ENCODE measurements at regions not wholly inside any gene's neighbourhood (a gene's known extent, or its start where the extent isn't known, plus 50 kb on each side); places are given as distances from the start of the nearest gene placed in this dataset.

DNA sequence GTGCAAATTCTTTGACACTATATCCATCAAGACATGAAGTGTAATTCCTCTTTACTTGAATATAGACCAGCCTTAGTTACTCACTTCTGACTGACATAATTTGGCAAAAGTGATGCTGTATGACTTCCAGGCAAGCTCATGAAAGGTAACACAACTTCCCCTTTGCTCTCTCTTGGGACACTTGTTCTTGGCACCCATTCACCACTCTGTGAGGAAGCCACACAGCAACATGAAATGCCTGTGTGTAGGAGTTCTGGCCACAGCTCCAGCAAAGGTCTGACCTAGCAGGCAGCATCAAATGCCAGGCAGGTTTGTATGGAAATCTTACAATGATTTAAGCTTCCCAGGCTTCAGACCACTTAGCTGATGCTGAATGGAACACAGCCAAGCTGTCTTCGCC, 280.3 kb downstream of the PDHA2 start (continued):
- TF ChIP-seq, protein P1, sequence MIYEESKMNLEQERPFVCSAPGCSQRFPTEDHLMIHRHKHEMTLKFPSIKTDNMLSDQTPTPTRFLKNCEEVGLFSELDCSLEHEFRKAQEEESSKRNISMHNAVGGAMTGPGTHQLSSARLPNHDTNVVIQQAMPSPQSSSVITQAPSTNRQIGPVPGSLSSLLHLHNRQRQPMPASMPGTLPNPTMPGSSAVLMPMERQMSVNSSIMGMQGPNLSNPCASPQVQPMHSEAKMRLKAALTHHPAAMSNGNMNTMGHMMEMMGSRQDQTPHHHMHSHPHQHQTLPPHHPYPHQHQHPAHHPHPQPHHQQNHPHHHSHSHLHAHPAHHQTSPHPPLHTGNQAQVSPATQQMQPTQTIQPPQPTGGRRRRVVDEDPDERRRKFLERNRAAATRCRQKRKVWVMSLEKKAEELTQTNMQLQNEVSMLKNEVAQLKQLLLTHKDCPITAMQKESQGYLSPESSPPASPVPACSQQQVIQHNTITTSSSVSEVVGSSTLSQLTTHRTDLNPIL (CRISPR knock-in tag; IDR thresholded peaks at IDR 0.05; ENCODE audit: low read depth) = no peak
- TF ChIP-seq ZC3H10 (CRISPR knock-in tag; IDR thresholded peaks at IDR 0.05) (no peak), ZNF565 (CRISPR knock-in tag; conservative IDR thresholded peaks at IDR 0.05; ENCODE audit: low read depth) (no peak), CSDC2 (CRISPR knock-in tag; IDR thresholded peaks at IDR 0.05) (no peak)

DNA sequence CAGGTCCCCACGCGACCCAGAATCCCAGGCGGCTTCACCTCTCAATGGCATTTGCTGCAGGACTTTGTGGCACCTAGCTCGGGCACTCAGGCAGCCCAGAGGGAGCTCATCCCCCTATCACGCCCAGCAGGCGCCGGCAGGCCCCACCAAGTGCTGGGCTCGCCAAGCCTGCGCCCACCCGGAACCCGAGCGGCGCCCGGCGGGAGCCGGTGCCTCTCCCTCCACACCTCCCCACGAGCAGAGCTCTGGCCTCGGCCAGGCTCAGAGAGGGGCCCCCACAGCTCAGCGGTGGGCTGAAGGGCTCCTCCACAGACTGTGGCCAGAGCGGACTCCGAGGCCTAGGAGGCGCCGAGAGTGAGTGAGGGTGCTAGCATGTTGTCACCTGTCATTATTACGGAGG, 286.3 kb downstream of the PDHA2 start:
- no peak for ATAC-seq
- TF ChIP-seq CSDC2 (CRISPR knock-in tag; IDR thresholded peaks at IDR 0.05) = no peak
- no peak for TF ChIP-seq BACH2 (CRISPR knock-in tag; IDR thresholded peaks at IDR 0.05; ENCODE audit: borderline replicate concordance)
- TF ChIP-seq TOX (CRISPR knock-in tag; IDR thresholded peaks at IDR 0.05; ENCODE audit: borderline replicate concordance) = no peak
- TF ChIP-seq ZNF565 (CRISPR knock-in tag; conservative IDR thresholded peaks at IDR 0.05; ENCODE audit: low read depth) = no peak
- TF ChIP-seq, protein P2, sequence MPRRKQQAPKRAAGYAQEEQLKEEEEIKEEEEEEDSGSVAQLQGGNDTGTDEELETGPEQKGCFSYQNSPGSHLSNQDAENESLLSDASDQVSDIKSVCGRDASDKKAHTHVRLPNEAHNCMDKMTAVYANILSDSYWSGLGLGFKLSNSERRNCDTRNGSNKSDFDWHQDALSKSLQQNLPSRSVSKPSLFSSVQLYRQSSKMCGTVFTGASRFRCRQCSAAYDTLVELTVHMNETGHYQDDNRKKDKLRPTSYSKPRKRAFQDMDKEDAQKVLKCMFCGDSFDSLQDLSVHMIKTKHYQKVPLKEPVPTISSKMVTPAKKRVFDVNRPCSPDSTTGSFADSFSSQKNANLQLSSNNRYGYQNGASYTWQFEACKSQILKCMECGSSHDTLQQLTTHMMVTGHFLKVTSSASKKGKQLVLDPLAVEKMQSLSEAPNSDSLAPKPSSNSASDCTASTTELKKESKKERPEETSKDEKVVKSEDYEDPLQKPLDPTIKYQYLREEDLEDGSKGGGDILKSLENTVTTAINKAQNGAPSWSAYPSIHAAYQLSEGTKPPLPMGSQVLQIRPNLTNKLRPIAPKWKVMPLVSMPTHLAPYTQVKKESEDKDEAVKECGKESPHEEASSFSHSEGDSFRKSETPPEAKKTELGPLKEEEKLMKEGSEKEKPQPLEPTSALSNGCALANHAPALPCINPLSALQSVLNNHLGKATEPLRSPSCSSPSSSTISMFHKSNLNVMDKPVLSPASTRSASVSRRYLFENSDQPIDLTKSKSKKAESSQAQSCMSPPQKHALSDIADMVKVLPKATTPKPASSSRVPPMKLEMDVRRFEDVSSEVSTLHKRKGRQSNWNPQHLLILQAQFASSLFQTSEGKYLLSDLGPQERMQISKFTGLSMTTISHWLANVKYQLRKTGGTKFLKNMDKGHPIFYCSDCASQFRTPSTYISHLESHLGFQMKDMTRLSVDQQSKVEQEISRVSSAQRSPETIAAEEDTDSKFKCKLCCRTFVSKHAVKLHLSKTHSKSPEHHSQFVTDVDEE (CRISPR knock-in tag; IDR thresholded peaks at IDR 0.05) = no peak
- TF ChIP-seq ISL1 (CRISPR knock-in tag; IDR thresholded peaks at IDR 0.05) = no peak
- no peak for TF ChIP-seq ZFP3 (CRISPR knock-in tag; IDR thresholded peaks at IDR 0.05)
- no peak for TF ChIP-seq OSR1 (CRISPR knock-in tag; IDR thresholded peaks at IDR 0.05)
- TF ChIP-seq, protein P3, sequence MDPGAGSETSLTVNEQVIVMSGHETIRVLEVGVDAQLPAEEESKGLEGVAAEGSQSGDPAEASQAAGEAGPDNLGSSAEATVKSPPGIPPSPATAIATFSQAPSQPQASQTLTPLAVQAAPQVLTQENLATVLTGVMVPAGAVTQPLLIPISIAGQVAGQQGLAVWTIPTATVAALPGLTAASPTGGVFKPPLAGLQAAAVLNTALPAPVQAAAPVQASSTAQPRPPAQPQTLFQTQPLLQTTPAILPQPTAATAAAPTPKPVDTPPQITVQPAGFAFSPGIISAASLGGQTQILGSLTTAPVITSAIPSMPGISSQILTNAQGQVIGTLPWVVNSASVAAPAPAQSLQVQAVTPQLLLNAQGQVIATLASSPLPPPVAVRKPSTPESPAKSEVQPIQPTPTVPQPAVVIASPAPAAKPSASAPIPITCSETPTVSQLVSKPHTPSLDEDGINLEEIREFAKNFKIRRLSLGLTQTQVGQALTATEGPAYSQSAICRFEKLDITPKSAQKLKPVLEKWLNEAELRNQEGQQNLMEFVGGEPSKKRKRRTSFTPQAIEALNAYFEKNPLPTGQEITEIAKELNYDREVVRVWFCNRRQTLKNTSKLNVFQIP (CRISPR knock-in tag; IDR thresholded peaks at IDR 0.05; ENCODE audit: borderline replicate concordance, low read depth) = no peak
- no peak for TF ChIP-seq ZNF8 (CRISPR knock-in tag; IDR thresholded peaks at IDR 0.05)

DNA sequence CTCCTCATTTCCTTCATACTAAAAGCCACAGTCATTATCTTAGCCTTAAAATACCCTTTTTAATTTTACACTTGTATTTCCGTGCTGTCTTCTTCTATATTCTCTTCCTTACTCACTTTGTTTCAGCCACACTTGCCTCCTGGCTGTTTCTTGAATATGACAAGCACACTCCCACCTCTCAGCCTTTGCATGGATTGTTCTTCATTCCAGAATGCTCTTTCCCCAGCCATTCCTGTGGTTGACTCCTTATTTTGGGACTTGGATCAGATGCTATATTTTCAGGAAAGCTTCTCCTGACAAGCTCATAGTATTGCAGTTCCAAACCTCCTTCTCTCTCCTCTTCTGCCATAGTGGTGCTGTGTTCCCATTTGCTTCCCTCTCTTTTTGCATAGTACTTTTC, 291.3 kb downstream of the PDHA2 start:
- ATAC-seq = no peak
- TF ChIP-seq ARNTL (CRISPR knock-in tag; IDR thresholded peaks at IDR 0.05; ENCODE audit: borderline replicate concordance, low read depth) (no peak), CSDC2 (CRISPR knock-in tag; IDR thresholded peaks at IDR 0.05) (no peak), ZFP30 (CRISPR knock-in tag; IDR thresholded peaks at IDR 0.05) (no peak), ISL1 (CRISPR knock-in tag; IDR thresholded peaks at IDR 0.05) (no peak)

DNA sequence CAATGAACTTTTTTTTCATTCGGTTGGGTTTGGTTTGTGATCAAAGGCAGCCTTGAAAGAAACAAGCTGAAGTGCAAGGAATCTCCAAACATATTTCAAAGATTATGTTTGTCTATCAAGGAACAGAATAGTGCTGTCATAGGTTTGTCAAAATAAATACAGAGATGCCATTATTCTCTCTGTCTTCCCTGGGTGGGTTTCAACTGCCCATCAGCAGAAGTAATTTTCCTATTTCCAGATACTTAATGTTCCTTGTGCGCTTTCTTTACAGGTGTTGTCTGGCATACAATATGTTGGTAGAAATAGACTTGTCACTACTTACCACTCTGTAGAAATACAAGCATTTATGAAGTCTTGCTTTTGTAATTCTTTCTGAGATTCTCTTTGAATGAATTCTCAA, 294.9 kb downstream of the PDHA2 start:
- TF ChIP-seq RARB (CRISPR knock-in tag; IDR thresholded peaks at IDR 0.05) (no peak), ISL1 (CRISPR knock-in tag; IDR thresholded peaks at IDR 0.05) (no peak), SNAI2 (CRISPR knock-in tag; IDR thresholded peaks at IDR 0.05) (no peak), ARNTL (CRISPR knock-in tag; IDR thresholded peaks at IDR 0.05; ENCODE audit: borderline replicate concordance, low read depth) (no peak), PPARA (CRISPR knock-in tag; IDR thresholded peaks at IDR 0.05; ENCODE audit: borderline replicate concordance) (no peak), GLIS3 (CRISPR knock-in tag; IDR thresholded peaks at IDR 0.05) (no peak), ZNF70 (CRISPR knock-in tag; IDR thresholded peaks at IDR 0.05) (no peak)
- TF ChIP-seq, protein P2 (CRISPR knock-in tag; IDR thresholded peaks at IDR 0.05) = no peak
- TF ChIP-seq, protein P4, sequence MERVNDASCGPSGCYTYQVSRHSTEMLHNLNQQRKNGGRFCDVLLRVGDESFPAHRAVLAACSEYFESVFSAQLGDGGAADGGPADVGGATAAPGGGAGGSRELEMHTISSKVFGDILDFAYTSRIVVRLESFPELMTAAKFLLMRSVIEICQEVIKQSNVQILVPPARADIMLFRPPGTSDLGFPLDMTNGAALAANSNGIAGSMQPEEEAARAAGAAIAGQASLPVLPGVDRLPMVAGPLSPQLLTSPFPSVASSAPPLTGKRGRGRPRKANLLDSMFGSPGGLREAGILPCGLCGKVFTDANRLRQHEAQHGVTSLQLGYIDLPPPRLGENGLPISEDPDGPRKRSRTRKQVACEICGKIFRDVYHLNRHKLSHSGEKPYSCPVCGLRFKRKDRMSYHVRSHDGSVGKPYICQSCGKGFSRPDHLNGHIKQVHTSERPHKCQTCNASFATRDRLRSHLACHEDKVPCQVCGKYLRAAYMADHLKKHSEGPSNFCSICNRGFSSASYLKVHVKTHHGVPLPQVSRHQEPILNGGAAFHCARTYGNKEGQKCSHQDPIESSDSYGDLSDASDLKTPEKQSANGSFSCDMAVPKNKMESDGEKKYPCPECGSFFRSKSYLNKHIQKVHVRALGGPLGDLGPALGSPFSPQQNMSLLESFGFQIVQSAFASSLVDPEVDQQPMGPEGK (CRISPR knock-in tag; IDR thresholded peaks at IDR 0.05; ENCODE audit: borderline replicate concordance) = no peak
- no peak for ATAC-seq
